GM11168 (cell line): ENCODE measurements at regions not wholly inside any gene's neighbourhood (a gene's known extent, or its start where the extent isn't known, plus 50 kb on each side); places are given as distances from the start of the nearest gene placed in this dataset.

Experiments used
- in situ Hi-C: fragments of 300-500 bp; cut with MboI; formaldehyde crosslinking; loops from one replicate; pipeline ENCODE4 v1.12.0; 2022; ENCODE audit warnings: low sequenced_read_pairs; ENCODE audit not compliant: unreplicated experiment

DNA sequence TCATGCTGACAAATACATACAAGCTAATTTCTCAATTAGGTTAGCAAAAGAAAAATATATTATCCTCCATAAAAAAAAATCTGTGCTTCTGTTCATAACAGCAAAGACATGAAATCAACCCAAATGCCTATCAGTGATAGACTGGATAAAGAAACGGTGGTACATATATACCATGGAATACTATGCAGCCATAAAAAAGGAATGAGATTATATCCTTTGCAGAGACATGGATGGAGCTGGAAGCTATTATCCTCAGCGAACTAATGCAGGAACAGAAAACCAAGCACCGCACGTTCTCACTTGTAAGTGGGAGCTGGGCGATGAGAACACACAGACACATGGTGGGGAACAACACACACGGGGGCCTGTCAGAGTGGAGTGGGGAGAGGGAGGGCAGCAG is 84.0 kb upstream of the PALMD start:
- in situ Hi-C loops: no loop called here

DNA sequence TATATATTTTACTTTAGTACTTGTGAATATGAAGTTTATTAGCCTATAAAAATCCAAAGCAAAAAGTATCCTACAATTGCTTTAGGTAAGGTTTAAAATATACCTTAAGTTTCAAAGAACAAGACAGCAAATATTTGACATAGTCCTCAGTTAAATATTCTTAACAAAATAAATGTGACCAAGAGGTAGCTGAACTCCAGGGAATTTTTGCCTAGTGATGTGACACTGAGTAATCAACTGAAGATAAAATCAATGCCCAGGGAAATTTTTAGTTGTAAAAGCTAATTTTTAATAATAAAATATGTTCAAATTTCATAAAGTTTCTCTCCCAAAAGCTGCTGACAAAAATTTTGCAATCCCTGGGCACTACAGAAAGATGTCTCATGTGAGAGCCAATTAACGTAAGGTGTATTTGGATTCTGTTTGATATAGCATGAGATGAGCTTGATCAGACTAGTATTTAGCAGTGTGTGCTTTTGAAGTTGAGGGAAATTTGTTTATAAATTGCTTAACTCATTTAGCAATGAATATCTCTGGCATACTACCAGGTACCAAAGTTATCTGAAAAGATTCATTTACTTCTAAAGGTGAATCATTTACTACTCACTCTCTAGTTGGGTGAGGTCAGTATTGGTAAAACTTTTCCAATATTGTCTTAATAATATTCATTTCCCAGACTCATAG is 80.2 kb upstream of the PALMD start:
- in situ Hi-C loops: no loop called here

DNA sequence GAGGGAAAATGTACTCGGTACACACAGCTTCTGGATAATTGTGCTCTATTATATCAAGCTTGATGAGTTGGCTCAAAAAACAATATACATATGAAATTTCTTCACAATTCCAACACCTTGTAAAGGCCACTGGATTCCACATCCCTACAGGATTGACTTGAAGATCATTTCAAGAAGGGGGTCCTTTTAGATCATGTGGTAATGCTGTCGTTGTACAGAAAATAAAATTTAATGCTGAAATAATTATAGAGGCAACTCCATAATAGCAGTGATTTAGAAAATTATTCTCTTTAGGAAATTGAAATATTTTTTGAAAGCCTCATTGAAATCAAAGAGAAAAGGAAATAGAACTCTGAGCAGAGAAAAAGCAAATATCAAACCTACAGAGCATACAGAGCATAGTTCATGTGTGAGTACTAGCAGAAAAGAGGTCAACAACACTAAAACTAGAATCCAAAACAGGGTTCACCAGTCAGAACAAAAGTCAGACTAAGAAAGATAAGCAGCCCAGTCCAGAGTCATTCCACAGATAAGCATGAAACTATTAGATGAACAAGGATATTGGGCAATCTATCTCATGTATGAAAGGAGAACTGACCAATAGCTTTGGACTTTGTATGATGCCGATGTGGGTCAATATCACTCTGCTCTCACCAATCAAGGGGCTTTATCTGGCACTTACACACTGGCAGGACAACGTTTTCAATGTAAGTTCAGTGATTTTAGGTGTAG is 79.5 kb upstream of the PALMD start:
- in situ Hi-C loops: no loop called here

DNA sequence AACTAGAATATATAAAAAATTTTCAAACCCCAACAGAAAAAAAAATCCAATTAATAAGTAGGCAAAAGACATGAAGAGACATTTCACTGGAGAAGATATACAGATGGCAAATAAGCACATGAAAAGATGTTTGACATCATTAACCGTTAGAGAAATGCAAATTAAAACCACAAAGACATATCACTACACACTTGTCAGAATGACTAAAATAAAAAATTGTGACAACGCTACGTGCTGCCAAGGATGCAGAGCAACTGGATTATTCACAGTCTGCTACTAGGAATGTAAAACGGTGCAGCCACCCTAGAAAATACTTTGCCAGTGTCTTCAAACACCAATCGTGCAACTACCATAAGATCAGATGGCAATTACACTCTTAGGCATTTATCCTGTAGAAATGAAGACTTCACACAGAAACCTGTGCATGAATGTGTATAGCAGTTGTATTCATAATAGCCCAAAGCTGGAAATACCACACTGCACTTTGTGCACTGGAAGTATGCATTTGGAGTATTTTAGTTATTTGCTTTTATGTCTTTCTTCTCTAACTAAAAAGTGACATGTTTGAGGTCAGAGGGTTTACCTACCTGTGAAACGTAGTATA is 75.3 kb upstream of the PALMD start:
- in situ Hi-C loops: no loop called here

DNA sequence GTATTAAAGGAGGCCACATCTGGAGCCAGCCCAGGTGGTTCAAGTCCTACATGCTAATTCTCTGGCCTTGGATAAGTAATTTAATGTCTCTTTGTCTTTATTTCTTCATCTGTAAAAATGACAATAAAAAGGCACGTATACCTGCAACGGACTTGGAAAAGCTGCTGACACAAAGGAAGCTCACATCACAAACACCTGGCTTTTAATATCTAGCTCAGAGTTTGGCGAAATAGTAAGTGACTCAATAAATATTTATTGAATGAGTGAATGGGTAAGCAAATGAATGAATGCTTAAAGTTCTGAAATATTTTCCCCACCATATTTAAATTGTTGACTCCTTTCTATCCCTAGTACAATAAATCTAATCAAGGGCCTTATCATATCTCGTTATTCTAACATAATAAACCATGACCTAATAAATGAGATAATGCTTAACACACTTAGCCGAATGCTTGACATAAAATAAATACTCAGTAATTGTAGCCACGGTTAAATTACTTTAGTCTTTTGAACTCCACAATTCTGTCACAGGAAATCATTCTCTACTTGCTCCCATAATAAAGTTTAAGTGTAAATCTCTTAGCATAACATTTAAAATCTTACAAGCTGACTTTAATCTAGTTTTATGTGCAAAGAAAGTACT is 74.7 kb upstream of the PALMD start:
- in situ Hi-C loops: no loop called here

DNA sequence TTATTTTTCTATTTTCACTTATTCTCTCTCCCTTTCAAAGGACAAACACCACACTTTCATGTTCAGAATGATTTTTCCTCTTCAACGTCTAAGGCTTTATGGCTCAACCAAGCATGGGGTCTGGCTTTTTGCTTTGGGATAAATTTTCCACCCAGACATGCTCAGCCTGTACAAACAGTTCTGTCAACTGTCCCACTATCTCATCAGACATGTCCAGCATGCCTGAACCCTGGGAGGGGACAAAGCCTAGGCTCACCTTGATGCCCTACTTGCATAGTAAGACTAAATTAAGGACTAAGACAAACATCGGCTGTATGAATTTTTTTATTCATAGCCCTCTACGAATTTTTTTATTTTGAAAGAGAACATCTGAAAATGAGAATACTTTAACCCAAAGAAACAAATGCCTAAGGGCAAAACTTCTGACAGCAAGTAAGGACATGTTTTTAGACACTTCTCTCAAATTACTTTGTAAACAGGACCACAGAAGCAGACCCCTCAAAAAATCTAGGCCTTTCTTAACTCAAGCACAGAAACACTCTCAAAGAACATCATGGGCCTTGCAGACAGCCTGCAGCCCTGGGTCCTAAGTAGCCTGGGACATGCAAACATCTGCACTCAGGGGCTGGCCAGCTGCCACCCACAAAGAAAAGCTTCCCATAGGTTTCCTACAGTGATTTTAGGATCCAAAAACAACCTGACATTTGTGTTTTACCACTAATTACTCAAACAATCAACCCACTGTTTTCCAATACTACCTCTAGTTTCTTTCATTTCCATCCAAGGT is 72.3 kb upstream of the PALMD start:
- in situ Hi-C loops: no loop called here

DNA sequence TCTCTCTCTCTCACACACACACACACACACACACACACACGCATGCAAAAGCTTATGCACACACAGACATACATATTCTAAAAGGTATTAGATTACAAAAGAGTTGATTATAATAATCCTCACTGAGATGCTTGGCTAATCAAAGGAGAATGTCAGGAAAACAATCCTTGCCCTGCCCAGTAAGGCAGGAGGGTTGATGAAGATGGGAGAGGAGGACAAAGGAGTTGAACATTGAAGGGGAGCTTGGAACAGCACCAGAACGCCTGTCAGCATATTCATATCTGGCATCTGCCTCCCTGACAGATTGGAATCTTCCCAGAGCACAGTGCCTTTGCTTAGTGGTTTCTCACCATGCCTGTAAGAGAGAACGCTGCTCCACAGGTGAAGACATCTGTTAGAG is 68.6 kb upstream of the PALMD start:
- in situ Hi-C loops: no loop called here

DNA sequence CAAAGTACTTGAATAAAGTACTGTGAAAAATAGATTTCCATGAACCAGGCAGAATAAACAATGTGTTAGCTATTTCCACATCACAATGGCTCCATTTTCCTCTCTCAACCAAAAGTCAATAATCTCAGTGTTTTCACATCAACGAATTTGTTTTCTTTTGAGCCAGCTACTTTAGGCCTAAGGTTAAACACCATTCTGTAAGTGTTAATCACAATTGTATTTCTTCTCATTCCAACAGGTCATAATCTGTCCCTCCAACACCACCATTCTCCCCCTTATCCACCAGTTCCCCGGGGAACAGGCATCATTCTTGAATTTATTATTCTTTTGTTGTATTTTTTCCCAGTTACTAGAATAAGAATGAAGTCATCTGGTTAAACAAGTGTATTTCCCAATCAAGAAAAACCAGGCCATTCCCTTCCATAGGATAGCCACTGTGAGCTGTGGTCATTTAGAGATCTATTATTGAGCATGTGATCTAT is 66.2 kb upstream of the PALMD start:
- in situ Hi-C loops: no loop called here

DNA sequence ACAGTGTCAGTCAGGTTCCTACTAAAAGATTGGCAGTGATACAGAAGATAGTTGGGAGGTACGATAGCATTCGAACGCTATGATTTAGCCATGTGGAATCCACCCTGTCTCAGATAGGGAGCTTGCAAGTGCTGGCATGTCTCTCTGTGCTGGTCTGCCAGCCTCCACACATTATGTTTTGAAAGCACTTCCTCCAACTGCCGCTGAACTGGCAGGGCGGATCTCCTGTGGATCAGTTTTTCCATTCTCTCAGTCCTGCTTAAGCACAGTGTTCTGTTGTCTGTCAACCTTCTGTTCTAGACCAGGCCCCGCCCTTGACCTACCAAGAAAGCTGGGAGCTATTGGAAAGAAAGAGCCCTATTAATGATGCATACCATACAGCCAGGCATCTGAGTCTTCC is 65.5 kb upstream of the PALMD start:
- in situ Hi-C loops: no loop called here

DNA sequence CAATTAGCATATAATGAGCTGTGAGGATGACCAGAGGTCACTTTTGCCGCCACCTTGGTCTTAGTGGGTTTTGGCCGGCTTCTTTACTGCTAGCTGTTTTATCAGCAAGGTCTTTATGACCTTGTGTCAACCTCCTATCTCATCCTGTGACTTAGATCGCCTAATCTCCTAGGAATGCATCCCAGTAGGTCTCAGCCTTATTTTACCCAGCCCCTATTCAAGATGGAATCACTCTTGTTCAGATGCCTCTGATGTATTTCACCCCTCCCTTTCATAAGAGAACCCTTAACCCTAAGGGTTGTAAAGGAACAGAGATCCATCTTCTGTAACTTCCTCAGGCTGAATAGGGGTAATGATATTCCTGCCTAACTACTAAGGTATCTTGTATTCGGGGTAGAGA is 58.9 kb upstream of the PALMD start:
- in situ Hi-C loops: no loop called here

DNA sequence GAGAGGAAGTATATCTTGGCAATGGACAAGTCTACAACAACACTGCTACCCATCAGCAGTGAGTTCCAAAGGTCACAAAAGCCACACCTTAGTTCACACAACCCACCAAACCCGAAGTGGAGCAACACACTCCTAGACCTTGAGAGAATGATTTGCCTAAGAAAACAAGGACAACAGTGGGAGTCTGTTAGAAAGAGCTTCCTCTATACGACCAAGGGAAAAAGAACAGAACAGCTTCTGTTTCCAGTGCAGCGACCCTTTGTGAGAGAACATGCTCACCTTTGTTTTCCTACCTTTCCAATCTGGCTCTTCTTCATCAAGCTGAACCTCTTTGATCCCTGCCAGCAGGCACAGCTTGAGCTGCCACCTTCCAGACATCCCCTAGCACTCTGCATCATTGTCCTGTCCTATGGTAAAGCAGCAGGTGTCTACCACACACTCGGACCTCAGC is 56.7 kb upstream of the PALMD start:
- in situ Hi-C loops: no loop called here

DNA sequence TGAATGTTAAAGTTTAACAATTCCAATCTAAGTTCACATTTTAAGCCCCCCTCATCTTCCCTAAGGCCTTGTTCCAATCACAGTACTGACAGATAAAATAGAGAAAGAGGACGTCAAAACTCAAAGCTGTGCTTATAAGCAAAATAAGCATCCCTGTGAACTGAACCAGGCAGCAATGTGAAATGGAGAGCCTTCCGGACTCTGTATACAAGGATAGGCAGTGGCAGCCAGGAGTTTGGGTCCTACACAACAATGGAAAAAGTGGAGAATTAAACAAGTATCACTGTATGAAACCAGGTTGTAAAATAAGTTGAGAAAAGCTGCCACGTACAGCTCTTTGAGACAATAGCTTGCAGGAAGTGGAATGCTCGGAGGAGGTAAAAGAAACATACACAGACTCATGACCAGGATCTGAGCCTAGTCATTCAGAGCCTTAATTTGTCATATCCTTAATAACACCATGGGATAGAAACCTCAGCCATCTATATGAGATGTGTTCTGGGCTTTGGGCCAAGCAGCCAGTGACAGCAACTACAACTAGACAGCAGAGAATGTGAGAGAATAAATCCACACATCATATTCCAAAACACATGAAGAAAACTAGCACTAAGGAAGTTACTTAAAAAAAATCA is 55.2 kb upstream of the PALMD start:
- in situ Hi-C loops: no loop called here

DNA sequence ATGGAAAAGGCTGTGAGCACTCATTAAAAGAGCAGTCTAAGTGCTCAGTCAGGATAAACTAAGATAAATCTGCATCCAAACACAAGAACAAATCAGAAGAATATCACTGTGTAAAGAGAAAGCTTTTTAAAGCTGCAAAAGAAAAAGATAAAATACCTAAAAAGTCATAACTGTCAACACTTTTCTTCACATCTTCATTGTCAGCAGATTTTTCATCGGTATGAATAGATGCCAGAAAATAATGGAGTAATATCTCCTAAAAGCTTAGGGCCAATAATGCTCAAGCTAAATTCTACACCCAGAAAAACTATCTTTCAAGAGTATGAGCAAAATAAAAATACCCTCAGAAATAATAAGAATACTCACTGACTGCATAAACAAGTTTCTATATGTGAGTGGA is 54.0 kb upstream of the PALMD start:
- in situ Hi-C loops: no loop called here

DNA sequence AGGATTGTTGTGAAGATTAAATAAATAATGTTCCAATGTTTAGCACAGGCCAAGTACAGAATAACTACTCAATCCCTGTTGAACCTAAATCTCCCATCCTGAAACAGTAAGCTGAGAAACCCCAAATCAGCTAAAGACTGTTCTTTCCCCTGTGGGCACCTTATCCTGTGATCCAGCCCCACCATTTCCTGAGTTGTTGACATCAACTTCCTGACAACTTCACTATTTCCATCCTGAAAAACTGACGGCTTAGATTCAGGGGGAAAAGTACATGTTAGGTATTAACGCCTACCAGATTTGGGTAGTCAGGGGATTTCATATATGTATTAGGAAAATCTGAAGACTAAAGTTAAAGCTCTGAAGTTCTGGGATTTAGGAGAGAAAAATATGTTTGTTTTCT is 51.7 kb upstream of the PALMD start:
- in situ Hi-C loops: no loop called here

DNA sequence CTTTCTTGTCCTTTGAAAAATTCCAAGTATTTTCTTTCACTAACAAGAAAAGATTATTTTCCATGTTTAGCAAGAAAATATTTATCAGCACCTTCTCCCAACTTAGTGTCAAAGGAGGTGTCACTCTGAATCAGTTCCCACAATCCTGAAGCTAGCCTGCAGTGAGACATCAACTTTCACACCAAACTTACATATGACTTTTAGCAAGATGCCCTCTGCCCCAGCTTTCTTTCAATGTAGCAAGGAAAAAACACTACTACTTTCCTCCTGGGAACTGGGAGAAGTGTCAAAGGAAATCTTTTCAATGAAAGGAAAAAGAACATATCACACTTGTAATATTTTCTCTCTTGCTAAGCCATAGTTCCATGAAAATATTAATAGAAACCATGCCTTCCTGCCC is 50.9 kb upstream of the PALMD start:
- in situ Hi-C loops: no loop called here

DNA sequence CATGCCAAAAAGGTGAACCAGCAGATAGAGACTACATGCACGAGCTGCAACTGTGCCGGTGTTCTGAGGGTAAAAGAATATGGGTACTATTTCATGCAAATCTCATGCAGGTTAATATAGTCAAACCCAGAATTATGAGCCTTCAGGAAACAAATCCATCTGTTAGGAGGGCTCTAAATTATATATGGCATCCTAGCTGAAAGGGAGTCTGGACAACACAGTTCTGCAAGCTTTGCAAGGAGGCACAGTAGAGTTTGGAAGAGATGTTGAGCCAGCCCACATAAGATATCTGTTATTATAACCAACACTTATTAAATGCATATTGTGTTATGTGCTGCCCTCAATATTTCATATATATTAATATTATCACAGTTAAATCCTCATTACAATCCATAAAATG is 50.5 kb upstream of the PALMD start:
- in situ Hi-C loops: no loop called here
